ENCODE measurements at regions not wholly inside any gene's neighbourhood (a gene's known extent, or its start where the extent isn't known, plus 50 kb on each side); places are given as distances from the start of the nearest gene placed in this dataset.

DNA sequence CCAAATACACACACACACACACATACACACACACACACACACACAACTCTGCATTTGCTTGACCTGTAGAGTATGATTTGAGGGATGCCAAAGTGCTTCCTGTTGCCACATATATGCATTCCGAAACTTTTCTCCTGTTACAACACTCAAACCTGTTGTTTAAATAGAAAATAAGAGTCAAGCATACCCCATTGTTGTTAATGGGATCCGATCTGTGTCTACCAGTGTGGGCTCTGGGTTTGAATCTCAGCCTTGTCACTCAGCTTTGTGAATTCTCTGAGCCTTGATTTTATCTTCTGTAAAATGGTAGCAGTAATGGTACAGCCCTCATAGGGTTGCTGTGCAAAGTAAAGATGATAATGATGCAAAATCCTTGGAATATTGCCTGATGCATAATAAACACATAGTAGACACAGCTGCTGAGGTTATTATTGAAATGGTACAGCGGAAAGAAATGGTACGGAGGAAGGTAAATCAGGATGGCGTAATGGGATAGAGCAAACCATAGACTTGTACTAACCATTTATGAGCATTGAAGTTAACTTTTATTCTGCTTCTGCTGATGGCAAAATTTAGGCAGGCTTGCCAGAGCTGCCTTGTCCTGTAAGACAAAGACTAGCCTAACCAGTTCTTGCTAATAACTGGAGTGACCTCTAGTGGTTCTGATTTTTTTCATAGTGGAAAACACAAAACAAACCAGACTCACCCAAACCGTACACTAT lies 113.5 kb upstream of the PHACTR1 start:
- no peak overlapping the region for H3K27ac Mint-ChIP-seq (ENCODE audit: unreplicated experiment)
- H3K36me3 ChIP-seq (ENCODE audit: insufficient read depth, low read length): no peaks in the 10 kb centered on the region
- H3K9me3 ChIP-seq (ENCODE audit: insufficient read depth, low read depth, low read length): no peaks in the 10 kb centered on the region
- no peaks in the 10 kb centered on the region for H3K9me3 Mint-ChIP-seq (ENCODE audit: unreplicated experiment)
- H3K27ac ChIP-seq (ENCODE audit: low read depth, low read length): no peak overlapping the region
- no peaks in the 10 kb centered on the region for H3K79me2 ChIP-seq (ENCODE audit: insufficient read depth, low read length)
- H3K4me1 ChIP-seq (ENCODE audit: insufficient read depth, low read length): peaks cover 6% of the 10 kb centered on the region
- peak; percentile 57 for DNase-seq (ENCODE audit: low read depth)
- H3K4me1 Mint-ChIP-seq (ENCODE audit: low read depth, unreplicated experiment): peaks cover 25% of the 10 kb centered on the region
- H3K9ac ChIP-seq (ENCODE audit: low read length): no peak overlapping the region
- peak; percentile 34 for FAIRE-seq
- no peak overlapping the region for H2AFZ ChIP-seq (ENCODE audit: low read depth, low read length)
- no peaks in the 10 kb centered on the region for H4K20me1 ChIP-seq (ENCODE audit: insufficient read depth, low read length)
- no peak overlapping the region for H3K4me2 ChIP-seq (ENCODE audit: low read length)
- no peaks in the 10 kb centered on the region for H3K27me3 ChIP-seq (ENCODE audit: insufficient read depth, low read length)
- H3K4me3 Mint-ChIP-seq (ENCODE audit: unreplicated experiment): no peak overlapping the region
- H3K36me3 Mint-ChIP-seq (ENCODE audit: low read depth, unreplicated experiment): no peaks in the 10 kb centered on the region
- H3K27me3 Mint-ChIP-seq (ENCODE audit: low read depth, unreplicated experiment): no peaks in the 10 kb centered on the region
- TF ChIP-seq, protein P1, sequence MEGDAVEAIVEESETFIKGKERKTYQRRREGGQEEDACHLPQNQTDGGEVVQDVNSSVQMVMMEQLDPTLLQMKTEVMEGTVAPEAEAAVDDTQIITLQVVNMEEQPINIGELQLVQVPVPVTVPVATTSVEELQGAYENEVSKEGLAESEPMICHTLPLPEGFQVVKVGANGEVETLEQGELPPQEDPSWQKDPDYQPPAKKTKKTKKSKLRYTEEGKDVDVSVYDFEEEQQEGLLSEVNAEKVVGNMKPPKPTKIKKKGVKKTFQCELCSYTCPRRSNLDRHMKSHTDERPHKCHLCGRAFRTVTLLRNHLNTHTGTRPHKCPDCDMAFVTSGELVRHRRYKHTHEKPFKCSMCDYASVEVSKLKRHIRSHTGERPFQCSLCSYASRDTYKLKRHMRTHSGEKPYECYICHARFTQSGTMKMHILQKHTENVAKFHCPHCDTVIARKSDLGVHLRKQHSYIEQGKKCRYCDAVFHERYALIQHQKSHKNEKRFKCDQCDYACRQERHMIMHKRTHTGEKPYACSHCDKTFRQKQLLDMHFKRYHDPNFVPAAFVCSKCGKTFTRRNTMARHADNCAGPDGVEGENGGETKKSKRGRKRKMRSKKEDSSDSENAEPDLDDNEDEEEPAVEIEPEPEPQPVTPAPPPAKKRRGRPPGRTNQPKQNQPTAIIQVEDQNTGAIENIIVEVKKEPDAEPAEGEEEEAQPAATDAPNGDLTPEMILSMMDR (IDR thresholded peaks at IDR 0.05; ENCODE audit: insufficient read depth, low read depth, low read length): peak; percentile 58
- TF ChIP-seq EZH2 (IDR thresholded peaks at IDR 0.05; ENCODE audit: insufficient read depth, low read length): no peak
- H3K4me3 ChIP-seq (ENCODE audit: insufficient read depth, low read depth, low read length): no peak overlapping the region

DNA sequence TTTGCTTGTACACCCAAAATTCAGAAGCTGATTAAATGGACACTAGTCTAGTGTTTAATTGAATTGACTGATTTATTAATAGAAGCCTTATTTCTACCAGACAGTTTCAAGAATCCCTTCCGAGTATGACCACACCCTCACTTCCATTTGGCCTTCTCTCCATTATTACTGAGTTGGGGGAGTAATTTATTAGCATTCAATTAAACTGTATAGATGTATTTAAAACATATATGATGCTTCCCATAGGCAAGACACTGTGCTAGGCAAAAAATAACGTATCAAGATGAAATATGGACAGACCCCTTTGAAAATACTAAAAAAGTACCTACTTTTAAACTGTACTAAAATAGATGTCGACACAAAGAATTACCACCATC lies 112.9 kb upstream of the PHACTR1 start:
- no peak for FAIRE-seq

More for the DNA sequence above, 112.9 kb upstream of the PHACTR1 start:
- Mint-ChIP-seq H3K36me3 (ENCODE audit: low read depth, unreplicated experiment) (no peaks in the 10 kb centered on the region), H3K4me3 (ENCODE audit: unreplicated experiment) (no peak overlapping the region), H3K4me1 (ENCODE audit: low read depth, unreplicated experiment) (peaks cover 31% of the 10 kb centered on the region), H3K27ac (ENCODE audit: unreplicated experiment) (no peak overlapping the region), H3K9me3 (ENCODE audit: unreplicated experiment) (no peaks in the 10 kb centered on the region), H3K27me3 (ENCODE audit: low read depth, unreplicated experiment) (no peaks in the 10 kb centered on the region)
- no peak overlapping the region for H2AFZ ChIP-seq (ENCODE audit: low read depth, low read length)
- H4K20me1 ChIP-seq (ENCODE audit: insufficient read depth, low read length): no peaks in the 10 kb centered on the region
- no peak overlapping the region for H3K9ac ChIP-seq (ENCODE audit: low read length)
- no peaks in the 10 kb centered on the region for H3K79me2 ChIP-seq (ENCODE audit: insufficient read depth, low read length)
- no peak for DNase-seq (ENCODE audit: low read depth)
- no peak overlapping the region for H3K4me3 ChIP-seq (ENCODE audit: insufficient read depth, low read depth, low read length)
- TF ChIP-seq, protein P1 (IDR thresholded peaks at IDR 0.05; ENCODE audit: insufficient read depth, low read depth, low read length): no peak
- TF ChIP-seq EZH2 (IDR thresholded peaks at IDR 0.05; ENCODE audit: insufficient read depth, low read length): no peak
- H3K4me2 ChIP-seq (ENCODE audit: low read length): no peak overlapping the region
- H3K4me1 ChIP-seq (ENCODE audit: insufficient read depth, low read length): peaks cover 11% of the 10 kb centered on the region
- H3K27ac ChIP-seq (ENCODE audit: low read depth, low read length): no peak overlapping the region
- H3K27me3 ChIP-seq (ENCODE audit: insufficient read depth, low read length): no peaks in the 10 kb centered on the region
- no peaks in the 10 kb centered on the region for H3K36me3 ChIP-seq (ENCODE audit: insufficient read depth, low read length)
- H3K9me3 ChIP-seq (ENCODE audit: insufficient read depth, low read depth, low read length): no peaks in the 10 kb centered on the region

All from astrocyte (in vitro differentiated cells and primary cell).